ENCODE measurements at regions not wholly inside any gene's neighbourhood (a gene's known extent, or its start where the extent isn't known, plus 50 kb on each side); places are given as distances from the start of the nearest gene placed in this dataset.

GRCh38 chr1:68326481-68326880 is 94.2 kb upstream of the WLS start:
- TF ChIP-seq CTCF (IDR thresholded peaks at IDR 0.05) = no peak
- TF ChIP-seq POLR2A (IDR thresholded peaks at IDR 0.05) = no peak
- TF ChIP-seq POLR2AphosphoS5 (IDR thresholded peaks at IDR 0.05) = no peak

All from sigmoid colon (tissue), 4 donors.